Fibroblast of lung (primary cell): ENCODE measurements at regions not wholly inside any gene's neighbourhood (a gene's known extent, or its start where the extent isn't known, plus 50 kb on each side); places are given as distances from the start of the nearest gene placed in this dataset.

ENCODE experiments used
- EZH2 ChIP-seq: IDR thresholded peaks from 2 replicates; pipeline ENCODE4 v1.5.1; 2012; ENCODE audit warnings: low read length, control low read depth, mild to moderate bottlenecking; ENCODE audit errors: missing control alignments
- TF ChIP-seq, protein P1 (sequence below), 2 donors: IDR thresholded peaks in 1 of 2; conservative IDR thresholded peaks in 1 of 2; 1 replicate in 1 of 2; 2 replicates in 1 of 2; pipeline ENCODE4 v1.5.1; 2011 to 2012; ENCODE audit warnings: low read length in 2 of 2, control low read depth in 1 of 2, inconsistent platforms in 1 of 2, low read depth in 1 of 2, mild to moderate bottlenecking in 1 of 2

DNA sequence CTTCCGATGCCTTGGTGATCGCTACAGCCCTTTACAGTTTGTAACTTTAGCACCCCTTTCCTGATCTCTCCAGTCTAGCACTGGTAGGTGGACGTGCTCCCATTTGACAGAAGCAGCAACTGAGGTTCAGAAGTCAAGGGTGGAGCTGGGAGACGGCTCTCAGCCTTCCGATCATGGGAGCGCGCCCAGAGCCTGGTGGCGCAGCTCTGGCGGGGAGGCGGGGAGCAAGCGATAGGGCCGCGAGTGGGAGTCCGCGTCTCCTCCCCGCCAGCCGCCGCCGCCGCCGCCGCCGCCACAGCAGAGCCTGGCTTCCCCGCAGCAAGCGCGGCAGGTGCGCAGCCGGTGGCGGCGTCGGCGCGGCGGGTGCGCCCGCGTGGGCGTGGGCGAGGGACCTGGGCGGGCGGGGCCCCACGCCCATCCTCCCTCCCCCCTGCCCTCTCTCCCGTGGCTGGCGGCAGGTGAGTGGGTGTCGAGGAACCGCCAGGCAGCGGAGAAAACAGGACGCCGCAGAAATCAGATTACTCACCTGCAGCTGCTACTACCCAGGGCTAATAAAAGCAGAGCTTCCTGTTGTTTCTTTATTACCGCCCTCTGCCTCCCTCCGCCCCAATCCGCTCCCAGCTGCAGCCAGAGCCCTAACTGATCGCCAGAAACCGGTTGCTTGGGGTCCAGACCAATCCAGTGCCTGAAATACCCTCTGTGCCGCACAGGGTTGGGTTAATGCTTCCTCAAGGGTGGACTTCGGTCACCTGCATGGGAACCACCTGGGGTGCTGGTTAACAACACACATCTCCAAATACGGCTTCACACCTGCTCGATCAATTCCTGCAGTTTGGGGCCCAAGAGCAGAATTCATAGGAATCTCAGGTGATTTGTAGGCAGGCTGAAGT, 60.2 kb upstream of the ID3 start:
- TF ChIP-seq, protein P1, sequence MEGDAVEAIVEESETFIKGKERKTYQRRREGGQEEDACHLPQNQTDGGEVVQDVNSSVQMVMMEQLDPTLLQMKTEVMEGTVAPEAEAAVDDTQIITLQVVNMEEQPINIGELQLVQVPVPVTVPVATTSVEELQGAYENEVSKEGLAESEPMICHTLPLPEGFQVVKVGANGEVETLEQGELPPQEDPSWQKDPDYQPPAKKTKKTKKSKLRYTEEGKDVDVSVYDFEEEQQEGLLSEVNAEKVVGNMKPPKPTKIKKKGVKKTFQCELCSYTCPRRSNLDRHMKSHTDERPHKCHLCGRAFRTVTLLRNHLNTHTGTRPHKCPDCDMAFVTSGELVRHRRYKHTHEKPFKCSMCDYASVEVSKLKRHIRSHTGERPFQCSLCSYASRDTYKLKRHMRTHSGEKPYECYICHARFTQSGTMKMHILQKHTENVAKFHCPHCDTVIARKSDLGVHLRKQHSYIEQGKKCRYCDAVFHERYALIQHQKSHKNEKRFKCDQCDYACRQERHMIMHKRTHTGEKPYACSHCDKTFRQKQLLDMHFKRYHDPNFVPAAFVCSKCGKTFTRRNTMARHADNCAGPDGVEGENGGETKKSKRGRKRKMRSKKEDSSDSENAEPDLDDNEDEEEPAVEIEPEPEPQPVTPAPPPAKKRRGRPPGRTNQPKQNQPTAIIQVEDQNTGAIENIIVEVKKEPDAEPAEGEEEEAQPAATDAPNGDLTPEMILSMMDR (conservative IDR thresholded peaks at IDR 0.05 in 1 of 2, IDR thresholded peaks at IDR 0.05 in 1 of 2; ENCODE audit: low read depth in 1 of 2, low read length in 2 of 2), result no peak
- TF ChIP-seq EZH2, result peak; percentile 78
